Cardiac muscle cell (in vitro differentiated cells and primary cell): ENCODE measurements at regions not wholly inside any gene's neighbourhood (a gene's known extent, or its start where the extent isn't known, plus 50 kb on each side); places are given as distances from the start of the nearest gene placed in this dataset.
A peak's percentile ranks its signal among the peaks of the same experiment; 100 is the strongest.

Experiments used
- DNase-seq, 2 donors: peaks; one replicate each; pipeline versions ENCODE4 v3.0.0 to v3.0.0-alpha.2; 2010 to 2017; ENCODE audit warnings: low read depth in 1 of 2, low spot score in 1 of 2
- H3K27ac ChIP-seq: fragments of 200-600 bp; sonication (generic); 2 replicates; pipeline ENCODE4 v1.5.1; 2016
- H3K27me3 ChIP-seq: fragments of 200-600 bp; sonication (generic); 2 replicates; pipeline ENCODE4 v1.6.0; 2016; ENCODE audit warnings: control low read depth
- H3K36me3 ChIP-seq: fragments of 200-600 bp; sonication (generic); 2 replicates; pipeline ENCODE4 v1.5.1; 2016; ENCODE audit warnings: control low read depth
- H3K4me1 ChIP-seq: fragments of 200-600 bp; sonication (generic); 2 replicates; pipeline ENCODE4 v1.8.1; 2017; ENCODE audit warnings: low read depth, mild to moderate bottlenecking, mixed run types
- H3K4me3 ChIP-seq: fragments of 200-600 bp; sonication (generic); 2 replicates; pipeline ENCODE4 v1.5.1; 2016; ENCODE audit warnings: mild to moderate bottlenecking
- H3K9me3 ChIP-seq: fragments of 200-600 bp; sonication (generic); 2 replicates; pipeline ENCODE4 v1.5.1; 2017; ENCODE audit warnings: low read depth, mild to moderate bottlenecking, control low read depth
- CTCF ChIP-seq: IDR thresholded peaks from 2 replicates; pipeline ENCODE4 v1.5.1; 2012; ENCODE audit warnings: low read depth, mild to moderate bottlenecking, low read length

- H3K4me1 ChIP-seq: no peaks in the 10 kb centered on the region
- H3K27me3 ChIP-seq: no peaks in the 10 kb centered on the region
- H3K9me3 ChIP-seq: no peaks in the 10 kb centered on the region
- no peak for DNase-seq
- TF ChIP-seq CTCF: no peak
- H3K36me3 ChIP-seq: no peaks in the 10 kb centered on the region
- H3K4me3 ChIP-seq: no peak overlapping the region
- no peak overlapping the region for H3K27ac ChIP-seq
Observed at GRCh38 chr4:17174751-17175150, 276.3 kb upstream of the LDB2 start.

- Histone ChIP-seq H3K9me3 (no peaks in the 10 kb centered on the region), H3K27me3 (no peaks in the 10 kb centered on the region), H3K36me3 (no peaks in the 10 kb centered on the region), H3K4me1 (no peaks in the 10 kb centered on the region), H3K4me3 (no peak overlapping the region), H3K27ac (no peak overlapping the region)
- no peak for DNase-seq
- peak; percentile 39 for TF ChIP-seq CTCF
Observed at GRCh38 chr4:17173300-17173699, 274.9 kb upstream of the LDB2 start.

GRCh38 chr4:17170131-17170530 is 271.7 kb upstream of the LDB2 start:
- H3K4me3 ChIP-seq: no peak overlapping the region
- no peaks in the 10 kb centered on the region for H3K9me3 ChIP-seq
- H3K27me3 ChIP-seq: no peaks in the 10 kb centered on the region
- no peak overlapping the region for H3K27ac ChIP-seq
- no peak for TF ChIP-seq CTCF
- H3K36me3 ChIP-seq: no peaks in the 10 kb centered on the region
- no peaks in the 10 kb centered on the region for H3K4me1 ChIP-seq
- no peak for DNase-seq

GRCh38 chr4:17169699-17170098 is 271.3 kb upstream of the LDB2 start:
- no peak for DNase-seq
- Histone ChIP-seq H3K27ac (no peak overlapping the region), H3K27me3 (no peaks in the 10 kb centered on the region), H3K4me1 (no peaks in the 10 kb centered on the region), H3K4me3 (no peak overlapping the region), H3K9me3 (no peaks in the 10 kb centered on the region), H3K36me3 (no peaks in the 10 kb centered on the region)
- TF ChIP-seq CTCF: no peak

GRCh38 chr4:17168571-17168970 is 270.1 kb upstream of the LDB2 start:
- Histone ChIP-seq H3K27me3 (no peaks in the 10 kb centered on the region), H3K27ac (no peak overlapping the region), H3K4me1 (no peaks in the 10 kb centered on the region), H3K4me3 (no peak overlapping the region), H3K9me3 (no peaks in the 10 kb centered on the region), H3K36me3 (no peaks in the 10 kb centered on the region)
- peak in 1 of 2 donors; percentile 89 for DNase-seq
- no peak for TF ChIP-seq CTCF

GRCh38 chr4:17166954-17167353 is 268.5 kb upstream of the LDB2 start:
- DNase-seq: peak in 1 of 2 donors; percentile 68
- TF ChIP-seq CTCF: no peak
- Histone ChIP-seq H3K4me3 (no peak overlapping the region), H3K27ac (no peak overlapping the region), H3K9me3 (no peaks in the 10 kb centered on the region), H3K4me1 (no peaks in the 10 kb centered on the region), H3K36me3 (no peaks in the 10 kb centered on the region), H3K27me3 (no peaks in the 10 kb centered on the region)
